Gastrocnemius medialis (tissue), 4 donors: ENCODE measurements at regions not wholly inside any gene's neighbourhood (a gene's known extent, or its start where the extent isn't known, plus 50 kb on each side); places are given as distances from the start of the nearest gene placed in this dataset.

Source experiments
- POLR2A ChIP-seq, 2 donors: fragments of 450-650 bp; IDR thresholded peaks; one replicate each; pipeline ENCODE4 v1.6.1; 2017; ENCODE audit warnings: antibody characterized with exemption in 2 of 2, mild to moderate bottlenecking in 2 of 2, moderate library complexity in 2 of 2
- TF ChIP-seq, protein P1 (sequence below), 5 experiments: fragments of 450-650 bp in 3 of 5; fragments of 200-600 bp in 2 of 5; sonication (generic) in 2 of 5; IDR thresholded peaks in 4 of 5; conservative IDR thresholded peaks in 1 of 5; 1 replicate in 4 of 5; 2 replicates in 1 of 5; pipeline ENCODE4 v1.5.1; 2016 to 2019; ENCODE audit warnings: antibody characterized with exemption in 5 of 5, mild to moderate bottlenecking in 3 of 5, moderate library complexity in 3 of 5

DNA sequence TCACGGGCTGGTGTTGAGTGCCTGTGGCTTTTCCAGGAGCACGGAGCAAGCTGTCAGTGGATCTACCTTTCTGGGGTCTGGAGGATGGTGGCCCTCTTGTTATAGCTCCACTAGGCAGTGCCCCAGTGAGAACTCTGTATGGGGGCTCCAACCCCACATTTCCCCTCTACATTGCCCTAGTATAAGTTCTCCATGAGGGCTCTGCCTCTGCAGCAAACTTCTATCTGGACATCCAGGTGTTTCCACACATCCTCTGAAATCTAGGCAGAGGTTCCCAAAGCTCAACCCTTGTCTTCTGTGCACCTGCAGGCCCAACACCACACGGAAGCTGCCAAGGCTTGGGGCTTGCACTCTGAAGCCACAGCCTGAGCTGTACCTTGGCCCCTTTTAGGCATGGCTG lies 157.3 kb downstream of the MRPL39 start:
- TF ChIP-seq, protein P1, sequence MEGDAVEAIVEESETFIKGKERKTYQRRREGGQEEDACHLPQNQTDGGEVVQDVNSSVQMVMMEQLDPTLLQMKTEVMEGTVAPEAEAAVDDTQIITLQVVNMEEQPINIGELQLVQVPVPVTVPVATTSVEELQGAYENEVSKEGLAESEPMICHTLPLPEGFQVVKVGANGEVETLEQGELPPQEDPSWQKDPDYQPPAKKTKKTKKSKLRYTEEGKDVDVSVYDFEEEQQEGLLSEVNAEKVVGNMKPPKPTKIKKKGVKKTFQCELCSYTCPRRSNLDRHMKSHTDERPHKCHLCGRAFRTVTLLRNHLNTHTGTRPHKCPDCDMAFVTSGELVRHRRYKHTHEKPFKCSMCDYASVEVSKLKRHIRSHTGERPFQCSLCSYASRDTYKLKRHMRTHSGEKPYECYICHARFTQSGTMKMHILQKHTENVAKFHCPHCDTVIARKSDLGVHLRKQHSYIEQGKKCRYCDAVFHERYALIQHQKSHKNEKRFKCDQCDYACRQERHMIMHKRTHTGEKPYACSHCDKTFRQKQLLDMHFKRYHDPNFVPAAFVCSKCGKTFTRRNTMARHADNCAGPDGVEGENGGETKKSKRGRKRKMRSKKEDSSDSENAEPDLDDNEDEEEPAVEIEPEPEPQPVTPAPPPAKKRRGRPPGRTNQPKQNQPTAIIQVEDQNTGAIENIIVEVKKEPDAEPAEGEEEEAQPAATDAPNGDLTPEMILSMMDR (IDR thresholded peaks at IDR 0.05 in 4 of 5, conservative IDR thresholded peaks at IDR 0.05 in 1 of 5) = no peak
- TF ChIP-seq POLR2A (IDR thresholded peaks at IDR 0.05) = no peak
